ENCODE measurements at regions not wholly inside any gene's neighbourhood (a gene's known extent, or its start where the extent isn't known, plus 50 kb on each side); places are given as distances from the start of the nearest gene placed in this dataset.
"Not testable (repeated sequence)": the region's sequence is repeated elsewhere in the genome, so short reads cannot be mapped to it uniquely, and the experiment has no call there.

GRCh38 chr2:221896505-221897151 is 324.5 kb upstream of the EPHA4 start:
- H3K27me3 ChIP-seq (ENCODE audit: control insufficient read depth, insufficient read depth, low read length), result no peaks in the 10 kb centered on the region
- no peak overlapping the region for H3K4me3 ChIP-seq (ENCODE audit: low read depth, low read length)
- ChIA-PET POLR2A (no interaction called here), CTCF (interaction anchor here (1.1 kb wide), 1 partner anchor 28 kb away, joined by 6 read pairs; no protein-coding TSS in a partner anchor)
- H3K36me3 ChIP-seq (ENCODE audit: control insufficient read depth, insufficient read depth, low read length), result no peaks in the 10 kb centered on the region
- DNase-seq (ENCODE audit: low read depth), result no peak
- no peak for TF ChIP-seq CTCF (IDR thresholded peaks at IDR 0.05; ENCODE audit: insufficient read depth, low read depth, low read length)

- no peak for DNase-seq (ENCODE audit: low read depth)
- no peak for TF ChIP-seq CTCF (IDR thresholded peaks at IDR 0.05; ENCODE audit: insufficient read depth, low read depth, low read length)
- Histone ChIP-seq H3K36me3 (ENCODE audit: control insufficient read depth, insufficient read depth, low read length) (no peaks in the 10 kb centered on the region), H3K4me3 (ENCODE audit: low read depth, low read length) (no peak overlapping the region), H3K27me3 (ENCODE audit: control insufficient read depth, insufficient read depth, low read length) (no peaks in the 10 kb centered on the region)
- ChIA-PET CTCF (no interaction called here), POLR2A (no interaction called here)
Observed at GRCh38 chr2:221895366-221896121, 323.4 kb upstream of the EPHA4 start.

- POLR2A ChIA-PET, result no interaction called here
Observed at GRCh38 chr2:221893501-221893900, 321.4 kb upstream of the EPHA4 start.

GRCh38 chr2:221892006-221892405 is 319.9 kb upstream of the EPHA4 start:
- CTCF ChIA-PET, POLR2A ChIA-PET: not testable (repeated sequence)

More at GRCh38 chr2:221893501-221893900, 321.4 kb upstream of the EPHA4 start:
- Histone ChIP-seq H3K27me3 (ENCODE audit: control insufficient read depth, insufficient read depth, low read length) (no peaks in the 10 kb centered on the region), H3K36me3 (ENCODE audit: control insufficient read depth, insufficient read depth, low read length) (no peaks in the 10 kb centered on the region), H3K4me3 (ENCODE audit: low read depth, low read length) (no peak overlapping the region)
- DNase-seq (ENCODE audit: low read depth), result no peak
- CTCF ChIA-PET, result no interaction called here
- no peak for TF ChIP-seq CTCF (IDR thresholded peaks at IDR 0.05; ENCODE audit: insufficient read depth, low read depth, low read length)

GRCh38 chr2:221883976-221884375 is 311.9 kb upstream of the EPHA4 start:
- ChIA-PET POLR2A (no interaction called here), CTCF (no interaction called here)
- no peak overlapping the region for H3K4me3 ChIP-seq (ENCODE audit: low read depth, low read length)
- H3K27me3 ChIP-seq (ENCODE audit: control insufficient read depth, insufficient read depth, low read length), result no peaks in the 10 kb centered on the region
- no peaks in the 10 kb centered on the region for H3K36me3 ChIP-seq (ENCODE audit: control insufficient read depth, insufficient read depth, low read length)
- TF ChIP-seq CTCF (IDR thresholded peaks at IDR 0.05; ENCODE audit: insufficient read depth, low read depth, low read length), result no peak
- no peak for DNase-seq (ENCODE audit: low read depth)

More at GRCh38 chr2:221892006-221892405, 319.9 kb upstream of the EPHA4 start:
- not testable (repeated sequence) for H3K36me3 ChIP-seq (ENCODE audit: control insufficient read depth, insufficient read depth, low read length); H3K4me3 ChIP-seq (ENCODE audit: low read depth, low read length); DNase-seq (ENCODE audit: low read depth); H3K27me3 ChIP-seq (ENCODE audit: control insufficient read depth, insufficient read depth, low read length)

Measured in BJ (cell line).